Endothelial cell of umbilical vein (primary cell): ENCODE measurements at regions not wholly inside any gene's neighbourhood (a gene's known extent, or its start where the extent isn't known, plus 50 kb on each side); places are given as distances from the start of the nearest gene placed in this dataset.

Experiments used
- BruUV-seq: library from RNA; stranded (reverse); fragments of 400-500 nt; replicated peaks from 2 replicates; lab custom pipeline; 2021; lab: Mats Ljungman, UMichigan
- CTCF ChIA-PET: fragments of 300-600, 350-600 bp; sonication (Branson Sonifier 250); formaldehyde crosslinking; loops from one replicate; lab custom pipeline; 2021; ENCODE audit warnings: antibody characterized with exemption, inconsistent platforms; lab: Charles Lee
- POLR2A ChIA-PET: fragments of 300-600, 350-600 bp; sonication (Branson Sonifier 250); formaldehyde crosslinking; loops from one replicate; lab custom pipeline; 2021; ENCODE audit warnings: antibody characterized with exemption, inconsistent platforms; lab: Charles Lee
- DNase-seq: peaks from one replicate; pipeline ENCODE4 v3.0.0-alpha.2; 2011; ENCODE audit warnings: low read depth, low spot score
- FAIRE-seq: peaks from 2 replicates; lab custom pipeline; 2011; peaks lifted over from hg19 to GRCh38; lab: Jason Lieb, UNC
- H2AFZ ChIP-seq: 2 replicates; pipeline ENCODE4 v1.6.0; 2012; ENCODE audit warnings: low read depth, low read length, control low read depth, inconsistent platforms
- H3K27ac ChIP-seq: 2 replicates; pipeline ENCODE4 v1.5.1; 2011; ENCODE audit warnings: low read depth, mild to moderate bottlenecking, control low read depth, low read length, moderate library complexity; ENCODE audit not compliant: insufficient read depth
- H3K27me3 ChIP-seq, 2 experiments: 2 replicates each; pipeline versions ENCODE4 v1.6.0 to v1.6.1; 2011; ENCODE audit warnings: low read length in 2 of 2, mixed read lengths in 1 of 2; ENCODE audit not compliant: control insufficient read depth in 2 of 2, insufficient read depth in 2 of 2
- H3K36me3 ChIP-seq, 2 experiments: 2 replicates in 1 of 2; 3 replicates in 1 of 2; pipeline ENCODE4 v1.5.1; 2011; ENCODE audit warnings: low read length in 2 of 2, mild to moderate bottlenecking in 1 of 2, moderate library complexity in 1 of 2; ENCODE audit not compliant: control insufficient read depth in 2 of 2, insufficient read depth in 2 of 2; ENCODE audit errors: extremely low read depth in 1 of 2
- H3K4me1 ChIP-seq: 3 replicates; pipeline ENCODE4 v1.5.1; 2011; ENCODE audit warnings: mild to moderate bottlenecking, low read length; ENCODE audit not compliant: control insufficient read depth, insufficient read depth; ENCODE audit errors: extremely low read depth
- H3K4me2 ChIP-seq: 2 replicates; pipeline ENCODE4 v1.6.1; 2011; ENCODE audit warnings: low read length, control low read depth, mixed read lengths; ENCODE audit not compliant: insufficient read depth
- H3K4me3 ChIP-seq, 3 experiments: fragments of 200-600 bp in 1 of 3; sonication (generic), shearing (Covaris generic) in 1 of 3; replicated peaks in 1 of 3; 2 replicates each; pipeline ENCODE4 v1.5.1; 2011 to 2016; ENCODE audit warnings: control low read depth in 3 of 3, low read length in 3 of 3, mild to moderate bottlenecking in 2 of 3, inconsistent platforms in 1 of 3, low read depth in 1 of 3, moderate library complexity in 1 of 3; ENCODE audit not compliant: insufficient read depth in 1 of 3
- H3K79me2 ChIP-seq: 2 replicates; pipeline ENCODE4 v1.6.0; 2012; ENCODE audit warnings: low read length, inconsistent platforms; ENCODE audit not compliant: control insufficient read depth, insufficient read depth
- H3K9ac ChIP-seq: replicated peaks from 2 replicates; pipeline ENCODE3; 2011; ENCODE audit warnings: low read length, control low read depth; ENCODE audit not compliant: insufficient read depth; ENCODE audit errors: extremely low read depth
- H3K9me1 ChIP-seq: replicated peaks from 3 replicates; pipeline ENCODE4 v1.6.0; 2011; ENCODE audit warnings: mild to moderate bottlenecking, low read length; ENCODE audit not compliant: control insufficient read depth, insufficient read depth; ENCODE audit errors: extremely low read depth
- H3K9me3 ChIP-seq: replicated peaks from 2 replicates; pipeline ENCODE4 v1.5.1; 2012; ENCODE audit warnings: low read length, inconsistent platforms; ENCODE audit not compliant: control insufficient read depth, insufficient read depth
- H4K20me1 ChIP-seq: replicated peaks from 2 replicates; pipeline ENCODE3; 2011; ENCODE audit warnings: mild to moderate bottlenecking, low read length; ENCODE audit not compliant: control insufficient read depth, insufficient read depth; ENCODE audit errors: extremely low read depth
- CTCF ChIP-seq, 2 donors: IDR thresholded peaks; 1 replicate in 1 of 2; 2 replicates in 1 of 2; pipeline ENCODE4 v1.5.1; 2011; ENCODE audit warnings: low read length in 2 of 2, mild to moderate bottlenecking in 2 of 2, moderate library complexity in 2 of 2, control low read depth in 1 of 2, inconsistent platforms in 1 of 2, low read depth in 1 of 2; ENCODE audit not compliant: insufficient read depth in 1 of 2; ENCODE audit errors: extremely low read depth in 1 of 2
- EZH2 ChIP-seq: IDR thresholded peaks from 2 replicates; pipeline ENCODE4 v1.6.1; 2012; ENCODE audit warnings: borderline replicate concordance, low read depth, mild to moderate bottlenecking, moderate library complexity, low read length, inconsistent platforms; ENCODE audit not compliant: severe bottlenecking
- FOS ChIP-seq: IDR thresholded peaks from 2 replicates; pipeline ENCODE4 v1.6.1; 2011; ENCODE audit warnings: mild to moderate bottlenecking, low read length, moderate library complexity, borderline replicate concordance; ENCODE audit not compliant: insufficient read depth
- GATA2 ChIP-seq: IDR thresholded peaks from 2 replicates; pipeline ENCODE4 v1.7.0; 2011; ENCODE audit warnings: low read depth, mild to moderate bottlenecking, moderate library complexity, mixed read lengths, low read length; ENCODE audit not compliant: insufficient read length, insufficient read depth
- JUN ChIP-seq: IDR thresholded peaks from 2 replicates; pipeline ENCODE4 v1.6.1; 2011; ENCODE audit warnings: borderline replicate concordance, low read depth; ENCODE audit not compliant: insufficient read length, insufficient read depth
- MAX ChIP-seq: IDR thresholded peaks from 2 replicates; pipeline ENCODE4 v1.6.1; 2011; ENCODE audit not compliant: insufficient read depth, insufficient read length
- MYC ChIP-seq: IDR thresholded peaks from one replicate; pipeline ENCODE4 v1.6.1; 2011; ENCODE audit warnings: mild to moderate bottlenecking, low read depth, low read length
- POLR2A ChIP-seq: IDR thresholded peaks from 2 replicates; pipeline ENCODE4 v1.6.1; 2012; ENCODE audit warnings: low read depth, mild to moderate bottlenecking, control low read depth, low read length
- POLR2AphosphoS5 ChIP-seq: IDR thresholded peaks from 2 replicates; pipeline ENCODE4 v1.6.1; 2012; ENCODE audit warnings: low read depth, mild to moderate bottlenecking, control low read depth, low read length, moderate library complexity; ENCODE audit not compliant: insufficient read depth
- dilution Hi-C: fragments of 300-500 bp; cut with MboI; formaldehyde crosslinking; loops from one replicate; pipeline ENCODE4 v1.15.0; 2019; ENCODE audit warnings: low sequenced_read_pairs; ENCODE audit not compliant: extremely low pct_ligation_motif_present
- intact Hi-C: fragments of 100-400 bp; cut with micrococcal nuclease; formaldehyde crosslinking; loops from one replicate; pipeline ENCODE4 v1.10.0; 2022

- Histone ChIP-seq H3K4me2 (no peak overlapping the region), H3K4me1 (peaks cover 8% of the 10 kb centered on the region), H3K36me3 (no peaks in the 10 kb centered on the region), H3K27me3 (no peaks in the 10 kb centered on the region), H3K9me3 (no peaks in the 10 kb centered on the region), H3K9me1 (no peaks in the 10 kb centered on the region), H4K20me1 (no peaks in the 10 kb centered on the region), H3K9ac (no peak overlapping the region), H2AFZ (no peak overlapping the region), H3K79me2 (no peaks in the 10 kb centered on the region), H3K27ac (no peak overlapping the region), H3K4me3 (no peak overlapping the region)
- DNase-seq (no peak), FAIRE-seq (no peak)
- BruUV-seq: no TSS peak
- dilution Hi-C loops: no loop called here
- CTCF ChIA-PET: interaction anchor here (1.4 to 4.1 kb wide), 3 partner anchors 26 to 204 kb away, joined by 4 to 39 read pairs (median 8); no protein-coding TSS in a partner anchor
- intact Hi-C loops: no loop called here
- TF ChIP-seq GATA2 (no peak), POLR2A (no peak), JUN (no peak), MAX (no peak), EZH2 (no peak), CTCF (IDR thresholded peaks at IDR 0.05; ENCODE audit: extremely low read depth in 1 of 2, insufficient read depth in 1 of 2, low read depth in 1 of 2, low read length in 2 of 2) (no peak), MYC (no peak), POLR2AphosphoS5 (no peak), FOS (no peak)
- POLR2A ChIA-PET: interaction anchor here (1.3 kb wide), 1 partner anchor 86 kb away, joined by 4 read pairs; no protein-coding TSS in a partner anchor
Observed at GRCh38 chr1:183711165-183711682, 58.1 kb upstream of the APOBEC4 start.
